ENCODE measurements at regions not wholly inside any gene's neighbourhood (a gene's known extent, or its start where the extent isn't known, plus 50 kb on each side); places are given as distances from the start of the nearest gene placed in this dataset.

DNA sequence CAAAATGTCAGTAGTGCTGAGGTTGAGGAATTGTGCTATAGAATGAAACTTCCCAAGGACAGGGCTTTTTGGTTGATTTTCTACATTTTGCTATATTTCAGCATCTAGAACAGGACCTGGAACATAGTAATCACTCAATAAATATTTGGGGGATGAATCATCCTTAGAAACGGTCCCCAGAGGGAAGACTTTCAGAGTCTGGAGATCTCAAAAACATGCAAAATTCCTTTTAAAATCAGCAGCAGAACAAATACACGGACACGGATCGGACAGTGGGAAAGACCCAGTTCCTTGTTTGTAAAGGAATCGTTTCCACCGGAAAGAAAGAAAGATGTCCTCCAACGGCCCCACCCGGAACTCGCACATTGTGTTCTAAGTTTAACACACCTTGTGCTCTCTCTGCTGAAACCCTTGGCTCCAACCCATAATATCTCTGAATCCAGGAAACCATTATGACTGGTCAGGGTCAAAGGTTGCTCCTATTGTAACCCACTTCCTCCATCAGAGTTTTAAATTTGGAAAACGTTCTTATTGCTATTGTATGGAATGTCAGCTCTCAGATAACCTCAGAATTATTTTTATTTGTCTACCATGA, 617.2 kb downstream of the MED13L start:
- no peaks in the 10 kb centered on the region for H3F3A ChIP-seq (ENCODE audit: insufficient read depth, low read length, poor library complexity, severe bottlenecking)
- no peak overlapping the region for H3K4me3 ChIP-seq (ENCODE audit: low read length)
- H3K27ac ChIP-seq (ENCODE audit: low read length): no peak overlapping the region
- H2AFZ ChIP-seq (ENCODE audit: low read depth, low read length): no peak overlapping the region
- no peak overlapping the region for H3K4me2 ChIP-seq (ENCODE audit: low read length)
- TF ChIP-seq EZH2 (IDR thresholded peaks at IDR 0.05; ENCODE audit: borderline replicate concordance, insufficient read depth, low read length, poor library complexity, severe bottlenecking) (no peak), EP300 (conservative IDR thresholded peaks at IDR 0.05; ENCODE audit: poor library complexity, severe bottlenecking) (no peak), MXI1 (conservative IDR thresholded peaks at IDR 0.05; ENCODE audit: poor library complexity, severe bottlenecking) (no peak), RAD21 (conservative IDR thresholded peaks at IDR 0.05) (no peak), SMC3 (conservative IDR thresholded peaks at IDR 0.05; ENCODE audit: poor library complexity) (no peak), TAF1 (IDR thresholded peaks at IDR 0.05; ENCODE audit: low read depth) (no peak), POLR2AphosphoS5 (IDR thresholded peaks at IDR 0.05) (no peak)
- TF ChIP-seq, protein P1, sequence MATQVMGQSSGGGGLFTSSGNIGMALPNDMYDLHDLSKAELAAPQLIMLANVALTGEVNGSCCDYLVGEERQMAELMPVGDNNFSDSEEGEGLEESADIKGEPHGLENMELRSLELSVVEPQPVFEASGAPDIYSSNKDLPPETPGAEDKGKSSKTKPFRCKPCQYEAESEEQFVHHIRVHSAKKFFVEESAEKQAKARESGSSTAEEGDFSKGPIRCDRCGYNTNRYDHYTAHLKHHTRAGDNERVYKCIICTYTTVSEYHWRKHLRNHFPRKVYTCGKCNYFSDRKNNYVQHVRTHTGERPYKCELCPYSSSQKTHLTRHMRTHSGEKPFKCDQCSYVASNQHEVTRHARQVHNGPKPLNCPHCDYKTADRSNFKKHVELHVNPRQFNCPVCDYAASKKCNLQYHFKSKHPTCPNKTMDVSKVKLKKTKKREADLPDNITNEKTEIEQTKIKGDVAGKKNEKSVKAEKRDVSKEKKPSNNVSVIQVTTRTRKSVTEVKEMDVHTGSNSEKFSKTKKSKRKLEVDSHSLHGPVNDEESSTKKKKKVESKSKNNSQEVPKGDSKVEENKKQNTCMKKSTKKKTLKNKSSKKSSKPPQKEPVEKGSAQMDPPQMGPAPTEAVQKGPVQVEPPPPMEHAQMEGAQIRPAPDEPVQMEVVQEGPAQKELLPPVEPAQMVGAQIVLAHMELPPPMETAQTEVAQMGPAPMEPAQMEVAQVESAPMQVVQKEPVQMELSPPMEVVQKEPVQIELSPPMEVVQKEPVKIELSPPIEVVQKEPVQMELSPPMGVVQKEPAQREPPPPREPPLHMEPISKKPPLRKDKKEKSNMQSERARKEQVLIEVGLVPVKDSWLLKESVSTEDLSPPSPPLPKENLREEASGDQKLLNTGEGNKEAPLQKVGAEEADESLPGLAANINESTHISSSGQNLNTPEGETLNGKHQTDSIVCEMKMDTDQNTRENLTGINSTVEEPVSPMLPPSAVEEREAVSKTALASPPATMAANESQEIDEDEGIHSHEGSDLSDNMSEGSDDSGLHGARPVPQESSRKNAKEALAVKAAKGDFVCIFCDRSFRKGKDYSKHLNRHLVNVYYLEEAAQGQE (IDR thresholded peaks at IDR 0.05; ENCODE audit: borderline replicate concordance): no peak
- TF ChIP-seq, protein P2, sequence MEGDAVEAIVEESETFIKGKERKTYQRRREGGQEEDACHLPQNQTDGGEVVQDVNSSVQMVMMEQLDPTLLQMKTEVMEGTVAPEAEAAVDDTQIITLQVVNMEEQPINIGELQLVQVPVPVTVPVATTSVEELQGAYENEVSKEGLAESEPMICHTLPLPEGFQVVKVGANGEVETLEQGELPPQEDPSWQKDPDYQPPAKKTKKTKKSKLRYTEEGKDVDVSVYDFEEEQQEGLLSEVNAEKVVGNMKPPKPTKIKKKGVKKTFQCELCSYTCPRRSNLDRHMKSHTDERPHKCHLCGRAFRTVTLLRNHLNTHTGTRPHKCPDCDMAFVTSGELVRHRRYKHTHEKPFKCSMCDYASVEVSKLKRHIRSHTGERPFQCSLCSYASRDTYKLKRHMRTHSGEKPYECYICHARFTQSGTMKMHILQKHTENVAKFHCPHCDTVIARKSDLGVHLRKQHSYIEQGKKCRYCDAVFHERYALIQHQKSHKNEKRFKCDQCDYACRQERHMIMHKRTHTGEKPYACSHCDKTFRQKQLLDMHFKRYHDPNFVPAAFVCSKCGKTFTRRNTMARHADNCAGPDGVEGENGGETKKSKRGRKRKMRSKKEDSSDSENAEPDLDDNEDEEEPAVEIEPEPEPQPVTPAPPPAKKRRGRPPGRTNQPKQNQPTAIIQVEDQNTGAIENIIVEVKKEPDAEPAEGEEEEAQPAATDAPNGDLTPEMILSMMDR (IDR thresholded peaks at IDR 0.05; ENCODE audit: poor library complexity, severe bottlenecking): no peak
- H3K9me3 ChIP-seq (ENCODE audit: low read length): no peaks in the 10 kb centered on the region
- H3K36me3 ChIP-seq (ENCODE audit: insufficient read depth, low read length): no peaks in the 10 kb centered on the region
- H3K9ac ChIP-seq (ENCODE audit: low read length): no peak overlapping the region
- H3K79me2 ChIP-seq (replicated peaks; ENCODE audit: insufficient read depth, low read length): no peaks in the 10 kb centered on the region
- no peaks in the 10 kb centered on the region for H4K20me1 ChIP-seq (ENCODE audit: insufficient read depth)
- H3K27me3 ChIP-seq (ENCODE audit: insufficient read depth, low read depth, low read length): no peaks in the 10 kb centered on the region
- H3K9me2 ChIP-seq (ENCODE audit: insufficient read depth, low read length): no peaks in the 10 kb centered on the region

DNA sequence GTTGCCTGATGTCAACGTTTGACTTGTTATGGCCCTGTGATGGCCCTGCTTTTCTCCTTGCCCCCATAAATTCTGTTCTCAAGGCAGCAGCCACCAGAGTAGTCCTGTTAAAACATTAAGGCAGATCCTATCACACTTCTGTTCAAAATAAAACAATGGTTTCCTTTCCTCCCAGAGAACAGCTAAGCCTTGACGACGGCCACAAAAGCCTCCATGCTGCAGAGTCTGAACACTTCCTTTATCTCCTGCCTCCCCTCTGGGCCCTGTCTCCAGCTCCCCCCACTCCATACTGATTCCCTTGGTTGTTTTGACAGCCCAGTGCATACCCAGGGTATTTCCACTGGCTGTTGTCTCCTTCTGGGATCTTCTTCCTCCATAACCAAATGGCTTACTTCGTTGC, 618.1 kb downstream of the MED13L start:
- no peak overlapping the region for H3K4me3 ChIP-seq (ENCODE audit: low read length)
- no peak overlapping the region for H3K4me2 ChIP-seq (ENCODE audit: low read length)
- TF ChIP-seq TAF1 (IDR thresholded peaks at IDR 0.05; ENCODE audit: low read depth) (no peak), SMC3 (conservative IDR thresholded peaks at IDR 0.05; ENCODE audit: poor library complexity) (no peak), MXI1 (conservative IDR thresholded peaks at IDR 0.05; ENCODE audit: poor library complexity, severe bottlenecking) (no peak)
- TF ChIP-seq, protein P2 (IDR thresholded peaks at IDR 0.05; ENCODE audit: poor library complexity, severe bottlenecking): no peak
- TF ChIP-seq, protein P1 (IDR thresholded peaks at IDR 0.05; ENCODE audit: borderline replicate concordance): no peak
- H3K9me3 ChIP-seq (ENCODE audit: low read length): no peaks in the 10 kb centered on the region
- H3K36me3 ChIP-seq (ENCODE audit: insufficient read depth, low read length): no peaks in the 10 kb centered on the region
- no peak overlapping the region for H3K27ac ChIP-seq (ENCODE audit: low read length)
- no peak overlapping the region for H2AFZ ChIP-seq (ENCODE audit: low read depth, low read length)
- H3K9ac ChIP-seq (ENCODE audit: low read length): no peak overlapping the region
- H3K79me2 ChIP-seq (replicated peaks; ENCODE audit: insufficient read depth, low read length): no peaks in the 10 kb centered on the region
- H3K27me3 ChIP-seq (ENCODE audit: insufficient read depth, low read depth, low read length): no peaks in the 10 kb centered on the region
- no peaks in the 10 kb centered on the region for H4K20me1 ChIP-seq (ENCODE audit: insufficient read depth)
- H3K9me2 ChIP-seq (ENCODE audit: insufficient read depth, low read length): no peaks in the 10 kb centered on the region
- no peaks in the 10 kb centered on the region for H3F3A ChIP-seq (ENCODE audit: insufficient read depth, low read length, poor library complexity, severe bottlenecking)
